HG03460 (cell line): ENCODE measurements at regions not wholly inside any gene's neighbourhood (a gene's known extent, or its start where the extent isn't known, plus 50 kb on each side); places are given as distances from the start of the nearest gene placed in this dataset.
A peak's percentile ranks its signal among the peaks of the same experiment; 100 is the strongest.
"Not testable (repeated sequence)": the region's sequence is repeated elsewhere in the genome, so short reads cannot be mapped to it uniquely, and the experiment has no call there.

Source experiments
- ATAC-seq: cut with Tn5 transposase; IDR thresholded peaks from one replicate; pipeline ENCODE4 v1.9.1; 2021; ENCODE audit not compliant: unreplicated experiment

GRCh38 chr9:42430674-42431615, 247.5 kb downstream of the SPATA31A6 start:
- ATAC-seq, result not testable (repeated sequence)

- ATAC-seq, result not testable (repeated sequence)
Observed at GRCh38 chr9:42431616-42432010, 248.2 kb downstream of the SPATA31A6 start.

- ATAC-seq, result not testable (repeated sequence)
Observed at GRCh38 chr9:42434844-42435714, 251.6 kb downstream of the SPATA31A6 start.

- not testable (repeated sequence) for ATAC-seq
Observed at GRCh38 chr9:42435715-42436342, 252.4 kb downstream of the SPATA31A6 start.

GRCh38 chr9:42437057-42437759, 253.7 kb downstream of the SPATA31A6 start:
- peak; percentile 53 for ATAC-seq

- not testable (repeated sequence) for ATAC-seq
Observed at GRCh38 chr9:42442680-42443079, 259.2 kb downstream of the SPATA31A6 start.

- peak; percentile 82 for ATAC-seq
Observed at GRCh38 chr9:42443414-42443813, 260.0 kb downstream of the SPATA31A6 start.

GRCh38 chr9:42461436-42461835, 278.0 kb downstream of the SPATA31A6 start:
- ATAC-seq, result not testable (repeated sequence)

- not testable (repeated sequence) for ATAC-seq
Observed at GRCh38 chr9:42461863-42462262, 278.4 kb downstream of the SPATA31A6 start.

- ATAC-seq, result not testable (repeated sequence)
Observed at GRCh38 chr9:42463981-42464380, 280.5 kb downstream of the SPATA31A6 start.

GRCh38 chr9:42470577-42470976, 287.1 kb downstream of the SPATA31A6 start:
- not testable (repeated sequence) for ATAC-seq

GRCh38 chr9:42490989-42491388, 307.5 kb downstream of the SPATA31A6 start:
- not testable (repeated sequence) for ATAC-seq

GRCh38 chr9:42502620-42503264, 319.3 kb downstream of the SPATA31A6 start:
- ATAC-seq, result not testable (repeated sequence)

GRCh38 chr9:42508111-42508510, 324.7 kb downstream of the SPATA31A6 start:
- ATAC-seq, result not testable (repeated sequence)

- not testable (repeated sequence) for ATAC-seq
Observed at GRCh38 chr9:42513535-42513934, 330.1 kb downstream of the SPATA31A6 start.

- ATAC-seq, result not testable (repeated sequence)
Observed at GRCh38 chr9:42534325-42534983, 351.0 kb downstream of the SPATA31A6 start.

- ATAC-seq, result not testable (repeated sequence)
Observed at GRCh38 chr9:42534984-42535325, 351.5 kb downstream of the SPATA31A6 start.

GRCh38 chr9:42550789-42551357, 367.4 kb downstream of the SPATA31A6 start:
- not testable (repeated sequence) for ATAC-seq

- not testable (repeated sequence) for ATAC-seq
Observed at GRCh38 chr9:42568530-42568929, 385.1 kb downstream of the SPATA31A6 start.
